OCI-LY7 (cell line): ENCODE measurements at regions not wholly inside any gene's neighbourhood (a gene's known extent, or its start where the extent isn't known, plus 50 kb on each side); places are given as distances from the start of the nearest gene placed in this dataset.

ENCODE experiments used
- BruUV-seq: library from RNA; stranded (reverse); fragments of 400-500 nt; replicated peaks from 2 replicates; lab custom pipeline; 2021; lab: Mats Ljungman, UMichigan
- CTCF ChIA-PET: fragments of 300-600 bp; sonication (Branson Sonifier 250); formaldehyde crosslinking; loops from one replicate; lab custom pipeline; 2022; ENCODE audit warnings: antibody characterized with exemption; ENCODE audit not compliant: unreplicated experiment; lab: Charles Lee
- POLR2A ChIA-PET: fragments of 300-600 bp; sonication (Branson Sonifier 250); formaldehyde crosslinking; loops from one replicate; lab custom pipeline; 2022; ENCODE audit warnings: antibody characterized with exemption; lab: Charles Lee
- DNase-seq: peaks from one replicate; pipeline ENCODE4 v3.0.0-alpha.2; 2015; ENCODE audit warnings: low spot score
- H2AFZ ChIP-seq: fragments of 200-600 bp; sonication (generic), shearing (Covaris generic); 2 replicates; pipeline ENCODE4 v1.6.1; 2014; ENCODE audit warnings: mild to moderate bottlenecking, antibody characterized with exemption, low read length, moderate library complexity
- H3K27ac ChIP-seq: fragments of 200-600 bp; sonication (generic); 2 replicates; pipeline ENCODE4 v1.5.1; 2014; ENCODE audit warnings: mixed run types, low read depth, mild to moderate bottlenecking, moderate library complexity, low read length, inconsistent platforms; ENCODE audit not compliant: poor library complexity, severe bottlenecking
- H3K36me3 ChIP-seq: fragments of 200-600 bp; sonication (generic); 2 replicates; pipeline ENCODE4 v1.6.1; 2014; ENCODE audit warnings: mild to moderate bottlenecking, antibody characterized with exemption, low read length, moderate library complexity, mixed read lengths; ENCODE audit not compliant: insufficient read depth
- H3K4me1 ChIP-seq: fragments of 200-600 bp; sonication (generic); 2 replicates; pipeline ENCODE4 v1.5.1; 2014; ENCODE audit warnings: mild to moderate bottlenecking, low read length; ENCODE audit not compliant: insufficient read depth, poor library complexity, severe bottlenecking
- H3K4me2 ChIP-seq: fragments of 200-600 bp; sonication (generic); 2 replicates; pipeline ENCODE4 v1.6.1; 2014; ENCODE audit warnings: mild to moderate bottlenecking, low read length
- H3K4me3 ChIP-seq: fragments of 200-600 bp; sonication (generic); 2 replicates; pipeline ENCODE4 v1.5.1; 2014; ENCODE audit warnings: mild to moderate bottlenecking, low read depth, low read length; ENCODE audit not compliant: poor library complexity, severe bottlenecking
- H3K79me2 ChIP-seq: fragments of 200-600 bp; sonication (generic); 2 replicates; pipeline ENCODE4 v1.6.1; 2016; ENCODE audit warnings: low read depth, mild to moderate bottlenecking, low read length, moderate library complexity, mixed read lengths; ENCODE audit not compliant: insufficient read depth
- H3K9me2 ChIP-seq: fragments of 200-600 bp; sonication (generic); 2 replicates; pipeline ENCODE4 v1.6.1; 2016; ENCODE audit warnings: mild to moderate bottlenecking, low read length, mixed read lengths; ENCODE audit not compliant: insufficient read depth
- H3K9me3 ChIP-seq: fragments of 200-600 bp; sonication (generic); 2 replicates; pipeline ENCODE4 v1.6.1; 2014; ENCODE audit warnings: mild to moderate bottlenecking, mixed run types, low read length, mixed read lengths
- H4K20me1 ChIP-seq: fragments of 200-600 bp; sonication (generic); 2 replicates; pipeline ENCODE4 v1.6.1; 2014; ENCODE audit warnings: mild to moderate bottlenecking, antibody characterized with exemption, low read length, moderate library complexity, mixed read lengths; ENCODE audit not compliant: insufficient read depth
- EZH2phosphoT487 ChIP-seq: fragments of 200-600 bp; sonication (generic); IDR thresholded peaks from 2 replicates; pipeline ENCODE4 v1.6.1; 2018; ENCODE audit warnings: low read depth, borderline replicate concordance, mild to moderate bottlenecking, mixed run types, antibody characterized with exemption, low read length, moderate library complexity, mixed read lengths
- intact Hi-C: fragments of 100-400 bp; cut with micrococcal nuclease; formaldehyde crosslinking; loops from one replicate; pipeline ENCODE4 v1.10.0; 2022; ENCODE audit not compliant: unreplicated experiment
- TF ChIP-seq, protein P1 (sequence below): fragments of 200-600 bp; sonication (generic); conservative IDR thresholded peaks from 2 replicates; pipeline ENCODE4 v1.5.1; 2014; ENCODE audit warnings: mild to moderate bottlenecking, antibody characterized with exemption, low read length, moderate library complexity, mixed read lengths

DNA sequence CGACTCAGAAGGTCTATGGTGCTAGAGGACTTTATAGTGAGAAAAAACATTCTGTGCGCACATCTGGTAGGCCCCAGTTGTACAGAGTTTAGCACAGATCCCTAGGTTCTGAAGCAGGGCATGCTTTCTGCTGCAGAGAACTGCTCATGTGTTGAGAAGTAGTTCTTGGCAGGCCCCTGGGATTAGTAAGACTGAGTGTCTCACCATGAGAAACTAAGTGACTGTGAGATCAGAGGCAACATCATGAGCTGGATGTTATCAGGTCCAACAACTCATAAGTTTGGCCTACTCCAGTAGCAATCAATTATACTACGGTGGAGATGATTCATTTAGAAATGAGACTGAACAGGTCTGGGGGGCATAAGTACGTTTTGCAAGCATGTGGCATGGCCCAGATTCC, 507.4 kb upstream of the KLF12 start:
- POLR2A ChIA-PET, result no interaction called here
- Histone ChIP-seq H3K9me2 (no peaks in the 10 kb centered on the region), H3K4me3 (no peak overlapping the region), H2AFZ (no peak overlapping the region), H3K36me3 (no peaks in the 10 kb centered on the region), H3K4me1 (no peaks in the 10 kb centered on the region), H4K20me1 (no peaks in the 10 kb centered on the region), H3K27ac (no peak overlapping the region), H3K4me2 (no peak overlapping the region), H3K79me2 (no peaks in the 10 kb centered on the region), H3K9me3 (no peaks in the 10 kb centered on the region)
- TF ChIP-seq, protein P1, sequence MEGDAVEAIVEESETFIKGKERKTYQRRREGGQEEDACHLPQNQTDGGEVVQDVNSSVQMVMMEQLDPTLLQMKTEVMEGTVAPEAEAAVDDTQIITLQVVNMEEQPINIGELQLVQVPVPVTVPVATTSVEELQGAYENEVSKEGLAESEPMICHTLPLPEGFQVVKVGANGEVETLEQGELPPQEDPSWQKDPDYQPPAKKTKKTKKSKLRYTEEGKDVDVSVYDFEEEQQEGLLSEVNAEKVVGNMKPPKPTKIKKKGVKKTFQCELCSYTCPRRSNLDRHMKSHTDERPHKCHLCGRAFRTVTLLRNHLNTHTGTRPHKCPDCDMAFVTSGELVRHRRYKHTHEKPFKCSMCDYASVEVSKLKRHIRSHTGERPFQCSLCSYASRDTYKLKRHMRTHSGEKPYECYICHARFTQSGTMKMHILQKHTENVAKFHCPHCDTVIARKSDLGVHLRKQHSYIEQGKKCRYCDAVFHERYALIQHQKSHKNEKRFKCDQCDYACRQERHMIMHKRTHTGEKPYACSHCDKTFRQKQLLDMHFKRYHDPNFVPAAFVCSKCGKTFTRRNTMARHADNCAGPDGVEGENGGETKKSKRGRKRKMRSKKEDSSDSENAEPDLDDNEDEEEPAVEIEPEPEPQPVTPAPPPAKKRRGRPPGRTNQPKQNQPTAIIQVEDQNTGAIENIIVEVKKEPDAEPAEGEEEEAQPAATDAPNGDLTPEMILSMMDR, result no peak
- no peak for TF ChIP-seq EZH2phosphoT487
- intact Hi-C loops, result no loop called here
- CTCF ChIA-PET, result no interaction called here
- DNase-seq, result no peak
- BruUV-seq, result no TSS peak

DNA sequence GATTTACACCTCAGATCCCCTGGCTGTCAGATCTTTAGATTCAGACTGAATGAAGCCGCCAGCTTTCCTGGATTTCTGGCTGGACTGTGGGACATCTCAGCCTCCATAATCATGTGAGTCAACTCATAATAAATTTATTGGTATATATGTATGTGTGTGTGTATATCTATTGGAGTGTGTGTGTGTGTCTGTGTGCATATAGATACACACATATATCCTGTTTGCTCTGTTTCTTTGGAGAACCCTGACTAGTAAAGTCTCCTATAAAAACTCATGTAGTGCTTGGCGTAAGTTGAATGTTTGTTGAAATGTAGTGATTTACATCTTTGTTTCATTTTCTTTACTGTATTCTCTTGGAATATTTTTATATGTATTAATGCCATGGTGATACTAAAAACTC, 499.5 kb upstream of the KLF12 start:
- ChIA-PET POLR2A (no interaction called here), CTCF (no interaction called here)
- H2AFZ ChIP-seq, result no peak overlapping the region
- BruUV-seq, result no TSS peak
- H3K4me2 ChIP-seq, result no peak overlapping the region
- no peaks in the 10 kb centered on the region for H3K9me2 ChIP-seq
- H3K4me1 ChIP-seq, result no peaks in the 10 kb centered on the region
- no peak for DNase-seq
- no peak overlapping the region for H3K4me3 ChIP-seq
- H3K27ac ChIP-seq, result no peak overlapping the region
- no peaks in the 10 kb centered on the region for H3K79me2 ChIP-seq
- H3K9me3 ChIP-seq, result no peaks in the 10 kb centered on the region
- H3K36me3 ChIP-seq, result no peaks in the 10 kb centered on the region
- intact Hi-C loops, result no loop called here
- no peaks in the 10 kb centered on the region for H4K20me1 ChIP-seq
- TF ChIP-seq EZH2phosphoT487, result no peak
- TF ChIP-seq, protein P1, result no peak

DNA sequence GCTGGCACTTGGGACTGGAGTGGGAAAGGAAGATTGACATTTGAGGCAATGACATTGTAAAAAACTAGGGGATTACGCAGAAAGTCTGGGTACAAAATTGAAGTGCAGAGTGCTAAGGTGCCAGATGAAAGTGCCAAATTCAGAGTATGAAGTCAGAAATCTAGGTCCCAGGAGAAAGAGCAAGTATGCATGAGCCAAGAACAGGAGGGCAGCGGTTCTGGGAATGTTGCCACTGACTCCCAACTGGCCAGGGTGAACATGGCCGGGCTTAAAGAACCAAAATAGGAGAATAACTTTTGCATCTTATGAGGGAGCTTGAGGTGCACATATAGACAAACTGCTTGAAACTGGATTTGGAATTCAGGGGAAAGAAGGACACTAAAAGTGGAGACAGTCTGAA, 495.8 kb upstream of the KLF12 start:
- intact Hi-C loops, result no loop called here
- Histone ChIP-seq H3K9me3 (no peaks in the 10 kb centered on the region), H3K4me1 (no peaks in the 10 kb centered on the region), H2AFZ (no peak overlapping the region), H3K36me3 (no peaks in the 10 kb centered on the region), H3K4me3 (no peak overlapping the region), H3K4me2 (no peak overlapping the region), H4K20me1 (no peaks in the 10 kb centered on the region), H3K9me2 (no peaks in the 10 kb centered on the region), H3K27ac (no peak overlapping the region), H3K79me2 (no peaks in the 10 kb centered on the region)
- ChIA-PET CTCF (no interaction called here), POLR2A (no interaction called here)
- no peak for TF ChIP-seq EZH2phosphoT487
- TF ChIP-seq, protein P1, result no peak
- no TSS peak for BruUV-seq
- no peak for DNase-seq
